ENCODE measurements at regions not wholly inside any gene's neighbourhood (a gene's known extent, or its start where the extent isn't known, plus 50 kb on each side); places are given as distances from the start of the nearest gene placed in this dataset.
"Not testable (repeated sequence)": the region's sequence is repeated elsewhere in the genome, so short reads cannot be mapped to it uniquely, and the experiment has no call there.

DNA sequence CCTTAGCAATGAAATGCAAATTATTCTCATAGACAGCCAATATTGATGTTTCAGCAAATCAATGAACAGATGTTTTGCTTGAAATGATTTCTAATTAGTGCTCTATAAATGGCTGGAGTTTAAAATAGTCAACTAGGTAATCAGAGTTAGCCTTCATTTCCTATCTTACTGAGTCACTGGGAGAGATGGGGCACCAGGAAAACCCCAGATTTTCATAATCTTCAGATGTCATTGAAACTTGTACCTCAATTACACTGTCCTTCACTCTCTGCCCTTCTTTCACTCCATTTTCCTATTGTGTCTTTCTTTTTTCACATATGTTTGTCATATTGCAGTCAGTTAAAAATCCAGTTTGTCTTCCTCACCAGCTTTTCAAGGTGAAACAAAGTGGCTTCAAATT is 92.7 kb downstream of the C12orf75 start:
- no peak for DNase-seq

DNA sequence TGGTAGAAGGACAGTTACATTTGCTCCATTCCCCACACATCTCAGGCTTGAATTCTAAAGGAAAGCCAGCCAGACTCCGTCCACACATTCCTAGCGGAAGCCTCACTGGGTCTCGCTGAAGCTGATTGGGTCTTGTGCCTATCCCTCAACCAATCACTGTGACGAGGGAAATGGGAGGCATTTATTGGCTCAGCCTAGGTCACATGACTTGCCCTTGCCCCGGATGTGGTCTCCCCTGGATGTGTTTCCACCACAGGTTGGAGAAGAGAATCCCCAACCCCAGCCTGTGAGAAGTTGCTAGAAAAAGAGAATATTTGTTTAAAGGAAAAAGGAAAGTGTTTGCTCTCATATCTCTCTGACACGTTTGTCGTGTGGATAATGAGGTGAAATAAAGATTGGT is 93.4 kb downstream of the C12orf75 start:
- no peak for DNase-seq

GRCh38 chr12:105425254-105426174 is 95.0 kb downstream of the C12orf75 start:
- DNase-seq = no peak

DNA sequence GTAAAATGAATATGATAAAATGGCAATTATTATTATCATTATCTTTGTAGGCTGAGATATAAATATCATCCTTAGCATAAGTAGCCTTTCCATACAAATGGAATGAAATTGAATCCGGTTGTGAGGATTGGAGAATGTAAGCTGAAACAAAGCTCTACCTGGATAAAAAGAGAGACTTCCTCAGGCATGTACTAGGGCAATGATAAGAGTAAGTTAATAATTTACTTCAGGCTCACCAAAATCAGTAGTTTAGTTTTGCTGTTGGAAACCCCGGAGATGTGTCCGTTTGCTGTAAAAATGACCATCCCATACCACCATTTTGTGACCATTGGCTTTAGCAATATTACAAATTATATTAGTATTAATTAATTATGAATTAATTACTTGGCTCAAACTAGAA is 96.3 kb downstream of the C12orf75 start:
- no peak for DNase-seq

DNA sequence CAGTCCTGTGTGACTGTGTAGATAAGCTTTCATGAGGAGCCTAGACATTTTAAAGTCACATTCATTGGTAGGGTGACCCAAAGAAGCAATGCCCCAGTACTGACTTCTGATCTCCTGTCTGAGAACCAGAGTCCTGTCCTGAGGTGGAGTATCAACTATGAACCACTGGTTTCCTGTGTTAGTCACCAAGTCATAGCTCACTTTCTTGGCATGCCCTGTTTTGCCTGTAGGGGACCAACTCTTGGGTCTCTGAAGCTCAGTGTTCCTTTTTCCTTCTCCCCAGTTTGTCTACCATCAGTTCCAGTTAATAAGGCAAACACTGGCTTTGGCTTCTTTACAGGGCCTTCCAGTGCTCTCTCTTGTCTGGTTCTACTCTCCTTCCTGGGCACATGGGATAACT is 97.4 kb downstream of the C12orf75 start:
- no peak for DNase-seq

DNA sequence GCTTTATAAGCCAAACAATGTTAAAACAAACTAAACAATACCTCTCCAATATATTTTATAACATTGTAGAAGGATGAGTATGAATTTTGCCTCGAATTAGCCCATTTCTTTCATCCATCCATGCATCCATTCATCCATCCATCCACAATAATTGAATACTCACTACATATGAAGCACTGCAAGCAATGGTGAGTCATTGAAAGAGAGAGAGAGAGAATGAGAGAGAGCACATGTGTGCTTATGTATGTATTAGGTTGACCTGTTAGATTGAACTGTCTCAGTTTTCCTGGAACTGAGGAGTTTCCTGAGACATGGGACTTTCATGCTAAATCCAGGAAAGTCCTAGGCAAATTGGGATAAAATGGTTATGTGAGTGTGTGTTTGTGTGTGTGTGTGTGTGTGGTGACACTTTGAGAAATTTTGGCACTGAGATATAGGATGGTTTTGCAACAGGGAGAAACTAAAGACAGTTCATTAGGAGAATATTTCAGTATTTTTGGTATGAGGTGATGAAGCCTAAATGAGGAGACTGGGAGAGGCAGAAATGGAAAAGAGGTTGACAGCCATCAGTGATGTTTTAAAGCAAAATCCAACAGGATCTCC is 98.4 kb downstream of the C12orf75 start:
- DNase-seq = no peak

DNA sequence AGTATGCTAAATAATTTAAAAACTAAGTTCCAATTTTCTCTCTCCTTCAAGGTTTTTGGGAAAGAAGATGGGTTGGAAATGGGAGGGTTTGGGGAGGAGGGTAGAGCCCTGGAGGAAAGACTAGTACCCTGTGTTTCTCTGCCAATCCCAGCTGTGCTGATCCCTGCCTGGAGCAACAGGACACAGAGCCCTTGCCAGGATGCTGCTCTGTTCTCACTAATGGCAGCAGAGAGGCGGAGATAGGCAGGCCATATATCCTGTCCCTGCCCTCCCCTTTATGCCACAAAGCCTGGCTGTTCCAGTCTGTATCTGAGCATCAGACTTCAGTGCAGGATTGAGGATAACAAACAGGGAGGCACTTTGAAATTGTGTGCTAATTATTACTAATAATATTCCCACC is 99.0 kb downstream of the C12orf75 start:
- no peak for DNase-seq

DNA sequence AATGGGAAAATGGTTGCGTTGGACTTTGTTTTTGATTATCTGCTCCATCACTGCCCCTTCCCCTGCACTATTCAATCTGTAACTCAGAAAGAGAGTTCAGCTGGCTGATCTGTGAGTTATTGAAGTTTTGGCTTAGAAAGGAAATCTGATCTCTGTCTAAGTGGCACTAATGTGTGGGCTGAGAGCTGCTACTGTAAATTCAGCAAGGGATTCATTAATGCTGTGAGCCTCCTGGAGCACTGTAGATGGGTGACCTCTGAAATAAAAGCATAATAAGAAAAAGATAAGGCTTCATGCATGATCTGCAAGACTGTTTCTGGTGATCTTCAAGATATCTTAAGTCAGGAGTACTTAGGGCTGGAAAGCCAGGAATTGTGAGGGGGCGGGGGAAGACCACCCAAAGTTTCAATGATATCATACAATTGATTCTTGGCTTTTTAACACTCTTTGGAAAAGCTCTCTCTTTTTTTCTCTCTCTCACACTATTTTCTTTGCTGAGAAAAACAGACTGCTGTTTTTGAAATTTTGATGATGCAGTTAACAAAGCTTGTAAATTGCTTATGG is 101.1 kb downstream of the C12orf75 start:
- DNase-seq = peak; percentile 42

DNA sequence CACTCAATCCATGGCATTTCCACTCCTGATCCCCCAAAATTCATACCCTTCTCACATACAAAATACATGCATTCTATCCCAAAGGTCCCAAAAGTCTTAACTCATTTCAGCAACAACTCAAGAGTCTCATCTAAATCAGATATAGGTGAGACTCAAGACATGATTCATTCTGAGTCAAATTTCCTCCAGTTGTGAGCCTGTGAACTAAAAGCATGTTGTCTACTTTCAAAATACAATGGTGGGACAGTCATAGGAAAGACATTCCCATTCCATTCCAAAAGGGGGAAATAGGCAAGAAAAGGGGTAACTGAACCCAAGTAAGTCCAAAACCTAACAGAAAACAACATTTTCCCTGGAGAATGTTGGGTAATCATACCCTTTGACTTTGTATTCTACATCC is 103.3 kb downstream of the C12orf75 start:
- no peak for DNase-seq

DNA sequence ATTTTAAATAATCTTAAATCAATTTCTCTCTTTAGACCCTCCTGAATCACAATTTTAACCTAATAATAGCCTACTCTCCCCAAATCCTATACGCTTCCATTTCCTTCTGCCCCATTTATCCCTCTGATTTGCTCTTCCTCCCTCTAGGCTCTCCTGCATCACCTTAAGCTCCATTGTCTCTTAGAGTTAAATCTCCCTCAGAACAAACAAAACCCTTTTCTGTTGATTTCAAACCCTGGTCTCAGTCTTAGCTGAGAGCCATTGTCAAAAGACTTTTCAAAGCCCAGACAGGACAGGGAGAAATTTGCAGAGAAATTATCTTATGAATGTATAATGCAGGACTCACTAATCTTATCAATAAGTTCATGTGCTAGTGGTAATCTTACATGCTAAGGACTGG is 106.1 kb downstream of the C12orf75 start:
- no peak for DNase-seq

- no peak for DNase-seq
Measured at GRCh38 chr12:105440037-105440664, 109.7 kb downstream of the C12orf75 start.

- no peak for DNase-seq
Measured at GRCh38 chr12:105443802-105444652, 113.5 kb downstream of the C12orf75 start.

GRCh38 chr12:105444653-105445102 is 114.2 kb downstream of the C12orf75 start:
- no peak for DNase-seq

- no peak for DNase-seq
Measured at GRCh38 chr12:105445249-105445648, 114.8 kb downstream of the C12orf75 start.

DNA sequence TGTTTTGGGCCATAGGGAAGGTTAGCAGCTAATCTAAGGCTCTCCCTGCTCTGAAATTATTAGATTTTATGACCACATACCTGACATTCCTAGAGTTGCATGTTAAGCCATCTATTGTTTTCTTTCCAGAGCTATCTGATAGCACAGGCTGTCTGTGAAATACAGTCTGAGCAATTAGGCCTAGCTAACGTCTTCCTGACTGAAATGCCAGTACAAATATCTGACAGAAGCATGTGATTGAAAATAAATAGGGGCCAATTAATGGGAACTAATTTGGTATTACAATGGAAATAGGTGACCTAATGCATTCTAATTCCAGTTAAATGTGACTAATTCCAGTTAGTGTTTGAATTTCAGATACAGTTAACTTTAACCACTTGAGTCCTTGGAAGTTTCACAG is 115.2 kb downstream of the C12orf75 start:
- DNase-seq = no peak

DNA sequence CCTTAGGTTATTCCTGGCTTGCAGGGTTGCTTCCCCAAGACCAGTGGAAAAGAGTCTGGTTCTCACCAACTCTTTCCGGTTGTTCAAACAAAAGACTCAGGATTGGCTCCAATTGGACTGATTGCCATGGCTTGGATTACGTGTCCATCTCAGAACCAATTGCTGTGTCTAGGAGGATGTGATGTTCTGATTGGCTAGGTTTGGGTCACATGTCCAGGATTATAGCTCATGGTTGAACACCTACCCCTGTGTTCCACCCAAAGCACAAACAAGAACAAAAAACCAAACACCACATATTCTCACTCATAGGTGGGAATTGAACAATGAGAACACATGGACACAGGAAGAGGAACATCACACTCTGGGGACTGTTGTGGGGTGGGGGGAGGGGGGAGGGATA is 116.0 kb downstream of the C12orf75 start:
- DNase-seq = not testable (repeated sequence)

DNA sequence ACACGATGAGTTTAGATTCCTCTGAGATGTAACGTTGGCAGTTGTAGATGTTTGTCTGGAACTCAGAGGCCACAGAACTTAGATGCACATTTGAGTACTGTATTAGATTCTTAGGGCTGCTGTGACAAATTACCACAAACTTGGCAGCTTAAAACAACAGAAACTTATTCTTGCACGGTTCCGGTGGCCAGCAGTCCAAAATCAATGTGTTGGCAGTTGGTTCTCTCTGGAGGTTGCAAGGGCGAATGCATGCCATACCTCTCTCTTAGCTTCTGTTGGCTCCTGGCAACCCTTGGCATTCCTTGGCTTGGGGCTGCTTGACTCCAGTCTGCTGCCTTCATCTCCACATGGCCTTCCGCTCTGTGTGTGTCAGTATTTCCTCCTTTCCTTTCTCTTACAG is 118.9 kb downstream of the C12orf75 start:
- DNase-seq = no peak

DNA sequence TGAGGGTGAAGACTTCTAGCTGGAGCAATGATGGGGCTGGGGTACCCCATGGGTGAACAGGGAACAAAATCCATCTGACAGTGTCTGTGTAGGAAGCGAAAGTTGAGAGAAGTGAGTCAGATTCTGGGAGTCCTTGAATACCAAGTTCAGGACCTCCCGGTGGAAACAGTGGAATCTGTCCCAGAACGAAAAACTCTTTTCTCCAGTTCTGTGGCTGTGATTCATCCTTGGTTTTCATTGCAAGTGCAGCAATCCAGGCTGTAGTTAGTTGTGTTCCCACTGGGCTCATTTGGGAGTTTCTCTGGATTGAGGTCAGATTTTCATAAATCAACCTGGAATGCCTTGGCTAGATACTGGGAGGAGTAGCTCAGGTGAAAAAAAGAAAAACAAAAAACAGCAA is 120.7 kb downstream of the C12orf75 start:
- DNase-seq = no peak

GRCh38 chr12:105451798-105452197 is 121.3 kb downstream of the C12orf75 start:
- DNase-seq = no peak

GRCh38 chr12:105453316-105453715 is 122.8 kb downstream of the C12orf75 start:
- no peak for DNase-seq

- no peak for DNase-seq
Measured at GRCh38 chr12:105454688-105455087, 124.2 kb downstream of the C12orf75 start.

GRCh38 chr12:105455261-105455660 is 124.8 kb downstream of the C12orf75 start:
- peak; percentile 64 for DNase-seq

DNA sequence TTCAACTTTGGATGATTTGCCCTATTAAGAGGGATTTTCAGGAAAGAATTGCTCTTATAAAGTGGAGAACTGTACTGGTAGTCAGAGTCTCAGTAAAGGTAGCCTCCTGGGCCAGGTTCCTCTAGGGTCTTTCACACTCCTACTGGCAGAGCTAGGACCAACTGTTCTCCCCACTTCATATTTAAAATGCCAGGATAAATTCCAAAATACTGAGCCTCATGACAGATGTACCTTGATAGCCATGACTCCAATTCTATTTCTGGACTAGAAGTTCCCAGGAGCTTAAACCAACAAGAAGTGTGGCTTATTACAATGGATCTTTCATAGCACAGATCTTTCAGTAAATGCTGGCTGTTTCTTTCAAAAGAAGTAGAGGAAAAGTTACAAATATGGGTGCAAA is 126.5 kb downstream of the C12orf75 start:
- DNase-seq = no peak

All from NCI-H2107 (cell line).